ENCODE measurements at regions not wholly inside any gene's neighbourhood (a gene's known extent, or its start where the extent isn't known, plus 50 kb on each side); places are given as distances from the start of the nearest gene placed in this dataset.

DNA sequence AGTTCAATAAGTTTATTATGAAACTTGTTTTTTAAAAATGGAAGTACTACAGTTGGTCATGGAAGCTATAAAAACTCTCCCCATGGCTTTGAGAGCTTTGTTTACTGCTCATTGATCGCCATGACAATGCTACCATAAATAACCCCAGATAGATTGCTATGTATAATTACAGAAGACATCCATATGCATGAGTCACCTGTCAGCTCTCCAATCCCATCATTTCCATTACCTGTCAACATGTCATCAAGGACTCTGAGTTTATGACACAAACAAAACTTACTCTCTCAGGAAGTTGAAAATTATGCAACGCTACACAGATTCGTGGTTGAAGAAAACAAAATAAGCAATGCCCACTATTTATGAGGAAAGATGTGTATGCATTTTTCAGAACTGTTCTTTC is 144.4 kb downstream of the SEC23A start:
- POLR2A ChIA-PET, result no interaction called here

GRCh38 chr14:38951451-38951850 is 151.6 kb downstream of the SEC23A start:
- no peaks in the 10 kb centered on the region for H3K9me3 ChIP-seq (ENCODE audit: control insufficient read depth, insufficient read depth, low read depth, low read length)
- no peak for TF ChIP-seq ZXDB (tag by site-specific recombination; IDR thresholded peaks at IDR 0.05)
- no peak for TF ChIP-seq ZNF701 (tag by site-specific recombination; IDR thresholded peaks at IDR 0.05)
- TF ChIP-seq ZNF404 (tag by site-specific recombination; IDR thresholded peaks at IDR 0.05), result no peak
- TF ChIP-seq ZNF175 (tag by site-specific recombination; IDR thresholded peaks at IDR 0.05), result no peak
- no peak for TF ChIP-seq ZNF626 (tag by site-specific recombination; IDR thresholded peaks at IDR 0.05)
- H3K4me3 ChIP-seq (ENCODE audit: low read depth, low read length), result no peak overlapping the region
- ChIA-PET CTCF (no interaction called here), POLR2A (no interaction called here)
- no peaks in the 10 kb centered on the region for H3K4me1 ChIP-seq (ENCODE audit: control insufficient read depth, insufficient read depth, low read length)
- H3K36me3 ChIP-seq (ENCODE audit: control insufficient read depth in 2 of 2, insufficient read depth in 1 of 2, low read length in 2 of 2), result no peaks in the 10 kb centered on the region
- no peak overlapping the region for H3K27ac ChIP-seq (ENCODE audit: extremely low read depth, low read depth, low read length)

More for the DNA sequence above, 144.4 kb downstream of the SEC23A start:
- Histone ChIP-seq H3K27ac (ENCODE audit: extremely low read depth, low read depth, low read length) (no peak overlapping the region), H3K4me3 (ENCODE audit: low read depth, low read length) (no peak overlapping the region), H3K4me1 (ENCODE audit: control insufficient read depth, insufficient read depth, low read length) (no peaks in the 10 kb centered on the region), H3K9me3 (ENCODE audit: control insufficient read depth, insufficient read depth, low read depth, low read length) (no peaks in the 10 kb centered on the region), H3K36me3 (ENCODE audit: control insufficient read depth in 2 of 2, insufficient read depth in 1 of 2, low read length in 2 of 2) (no peaks in the 10 kb centered on the region)
- CTCF ChIA-PET, result no interaction called here
- TF ChIP-seq ZNF513 (tag by site-specific recombination; IDR thresholded peaks at IDR 0.05) (no peak), ZNF302 (tag by site-specific recombination; IDR thresholded peaks at IDR 0.05; ENCODE audit: low read depth) (no peak), ZNF433 (tag by site-specific recombination; IDR thresholded peaks at IDR 0.05; ENCODE audit: low read depth) (no peak), ZNF747 (tag by site-specific recombination; IDR thresholded peaks at IDR 0.05) (no peak), ZNF391 (tag by site-specific recombination; IDR thresholded peaks at IDR 0.05; ENCODE audit: borderline replicate concordance, low read depth) (no peak), MEIS1 (CRISPR knock-in tag; IDR thresholded peaks at IDR 0.05; ENCODE audit: borderline replicate concordance) (no peak), ZNF175 (tag by site-specific recombination; IDR thresholded peaks at IDR 0.05) (no peak)
- TF ChIP-seq, protein P1, sequence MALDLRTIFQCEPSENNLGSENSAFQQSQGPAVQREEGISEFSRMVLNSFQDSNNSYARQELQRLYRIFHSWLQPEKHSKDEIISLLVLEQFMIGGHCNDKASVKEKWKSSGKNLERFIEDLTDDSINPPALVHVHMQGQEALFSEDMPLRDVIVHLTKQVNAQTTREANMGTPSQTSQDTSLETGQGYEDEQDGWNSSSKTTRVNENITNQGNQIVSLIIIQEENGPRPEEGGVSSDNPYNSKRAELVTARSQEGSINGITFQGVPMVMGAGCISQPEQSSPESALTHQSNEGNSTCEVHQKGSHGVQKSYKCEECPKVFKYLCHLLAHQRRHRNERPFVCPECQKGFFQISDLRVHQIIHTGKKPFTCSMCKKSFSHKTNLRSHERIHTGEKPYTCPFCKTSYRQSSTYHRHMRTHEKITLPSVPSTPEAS (tag by site-specific recombination; IDR thresholded peaks at IDR 0.05), result no peak
- TF ChIP-seq, protein P2, sequence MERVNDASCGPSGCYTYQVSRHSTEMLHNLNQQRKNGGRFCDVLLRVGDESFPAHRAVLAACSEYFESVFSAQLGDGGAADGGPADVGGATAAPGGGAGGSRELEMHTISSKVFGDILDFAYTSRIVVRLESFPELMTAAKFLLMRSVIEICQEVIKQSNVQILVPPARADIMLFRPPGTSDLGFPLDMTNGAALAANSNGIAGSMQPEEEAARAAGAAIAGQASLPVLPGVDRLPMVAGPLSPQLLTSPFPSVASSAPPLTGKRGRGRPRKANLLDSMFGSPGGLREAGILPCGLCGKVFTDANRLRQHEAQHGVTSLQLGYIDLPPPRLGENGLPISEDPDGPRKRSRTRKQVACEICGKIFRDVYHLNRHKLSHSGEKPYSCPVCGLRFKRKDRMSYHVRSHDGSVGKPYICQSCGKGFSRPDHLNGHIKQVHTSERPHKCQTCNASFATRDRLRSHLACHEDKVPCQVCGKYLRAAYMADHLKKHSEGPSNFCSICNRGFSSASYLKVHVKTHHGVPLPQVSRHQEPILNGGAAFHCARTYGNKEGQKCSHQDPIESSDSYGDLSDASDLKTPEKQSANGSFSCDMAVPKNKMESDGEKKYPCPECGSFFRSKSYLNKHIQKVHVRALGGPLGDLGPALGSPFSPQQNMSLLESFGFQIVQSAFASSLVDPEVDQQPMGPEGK (tag by site-specific recombination; IDR thresholded peaks at IDR 0.05), result no peak

DNA sequence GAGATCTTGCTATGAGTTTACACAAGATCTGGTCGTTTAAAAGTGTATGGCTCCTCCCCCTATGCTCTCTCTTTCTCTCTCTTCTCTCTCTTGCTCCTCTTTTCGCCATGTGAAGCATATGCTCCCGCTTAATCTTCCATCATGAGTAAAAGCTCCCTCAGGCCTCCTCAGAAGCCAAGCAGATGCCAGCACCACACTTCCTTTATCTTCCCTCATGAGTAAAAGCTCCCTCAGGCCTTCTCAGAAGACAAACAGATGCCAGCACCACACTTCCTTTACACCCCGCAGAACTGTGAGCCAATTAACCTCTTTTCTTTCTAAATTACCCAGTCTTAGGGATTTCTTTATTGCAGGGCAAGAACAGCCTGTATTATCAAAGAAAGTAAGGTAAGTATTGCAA is 152.4 kb downstream of the SEC23A start:
- Histone ChIP-seq H3K4me1 (ENCODE audit: control insufficient read depth, insufficient read depth, low read length) (no peaks in the 10 kb centered on the region), H3K27ac (ENCODE audit: extremely low read depth, low read depth, low read length) (no peak overlapping the region), H3K4me3 (ENCODE audit: low read depth, low read length) (no peak overlapping the region), H3K36me3 (ENCODE audit: control insufficient read depth in 2 of 2, insufficient read depth in 1 of 2, low read length in 2 of 2) (no peaks in the 10 kb centered on the region), H3K9me3 (ENCODE audit: control insufficient read depth, insufficient read depth, low read depth, low read length) (no peaks in the 10 kb centered on the region)
- CTCF ChIA-PET, result no interaction called here
- POLR2A ChIA-PET, result no interaction called here
- TF ChIP-seq ZNF175 (tag by site-specific recombination; IDR thresholded peaks at IDR 0.05) (no peak), GLI2 (tag by site-specific recombination; IDR thresholded peaks at IDR 0.05; ENCODE audit: borderline replicate concordance, low read depth) (no peak), ZNF211 (tag by site-specific recombination; IDR thresholded peaks at IDR 0.05; ENCODE audit: low read depth) (no peak), ZNF114 (tag by site-specific recombination; IDR thresholded peaks at IDR 0.05) (no peak), ZNF274 (IDR thresholded peaks at IDR 0.05; ENCODE audit: low read length) (no peak), ZNF274 (tag by site-specific recombination; IDR thresholded peaks at IDR 0.05; ENCODE audit: borderline replicate concordance) (no peak), ZNF549 (tag by site-specific recombination; IDR thresholded peaks at IDR 0.05) (no peak), KLF9 (tag by site-specific recombination; IDR thresholded peaks at IDR 0.05; ENCODE audit: low read depth) (no peak), ZNF2 (tag by site-specific recombination; IDR thresholded peaks at IDR 0.05) (no peak), ZNF664 (tag by site-specific recombination; IDR thresholded peaks at IDR 0.05) (no peak)
- TF ChIP-seq, protein P3, sequence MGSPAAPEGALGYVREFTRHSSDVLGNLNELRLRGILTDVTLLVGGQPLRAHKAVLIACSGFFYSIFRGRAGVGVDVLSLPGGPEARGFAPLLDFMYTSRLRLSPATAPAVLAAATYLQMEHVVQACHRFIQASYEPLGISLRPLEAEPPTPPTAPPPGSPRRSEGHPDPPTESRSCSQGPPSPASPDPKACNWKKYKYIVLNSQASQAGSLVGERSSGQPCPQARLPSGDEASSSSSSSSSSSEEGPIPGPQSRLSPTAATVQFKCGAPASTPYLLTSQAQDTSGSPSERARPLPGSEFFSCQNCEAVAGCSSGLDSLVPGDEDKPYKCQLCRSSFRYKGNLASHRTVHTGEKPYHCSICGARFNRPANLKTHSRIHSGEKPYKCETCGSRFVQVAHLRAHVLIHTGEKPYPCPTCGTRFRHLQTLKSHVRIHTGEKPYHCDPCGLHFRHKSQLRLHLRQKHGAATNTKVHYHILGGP (tag by site-specific recombination; IDR thresholded peaks at IDR 0.05), result no peak

Data from HEK293 (cell line).